Activated CD4-positive, alpha-beta T cell treated with anti-CD3 and anti-CD28 coated beads, Interleukin-2, amount 50 U/mL, for 24 hours (primary cell): ENCODE measurements at regions not wholly inside any gene's neighbourhood (a gene's known extent, or its start where the extent isn't known, plus 50 kb on each side); places are given as distances from the start of the nearest gene placed in this dataset.

Experiments
- DNase-seq, 2 donors: peaks; one replicate each; pipeline ENCODE4 v3.0.0-alpha.2; 2020; ENCODE audit warnings: low read depth in 1 of 2, low spot score in 1 of 2

GRCh38 chr20:39294137-39294725 lies 332.1 kb downstream of the DHX35 start:
- no peak for DNase-seq

GRCh38 chr20:39292193-39292736 lies 330.1 kb downstream of the DHX35 start:
- DNase-seq: no peak

- DNase-seq: no peak
Observed at GRCh38 chr20:39291301-39291700, 329.2 kb downstream of the DHX35 start.

- no peak for DNase-seq
Observed at GRCh38 chr20:39290575-39290974, 328.4 kb downstream of the DHX35 start.

GRCh38 chr20:39289831-39290230 lies 327.7 kb downstream of the DHX35 start:
- no peak for DNase-seq

- no peak for DNase-seq
Observed at GRCh38 chr20:39289316-39289715, 327.2 kb downstream of the DHX35 start.

- no peak for DNase-seq
Observed at GRCh38 chr20:39283464-39283863, 321.3 kb downstream of the DHX35 start.

GRCh38 chr20:39282619-39283092 lies 320.5 kb downstream of the DHX35 start:
- no peak for DNase-seq

- no peak for DNase-seq
Observed at GRCh38 chr20:39280875-39281274, 318.7 kb downstream of the DHX35 start.

- no peak for DNase-seq
Observed at GRCh38 chr20:39278230-39278788, 316.2 kb downstream of the DHX35 start.

GRCh38 chr20:39277185-39277584 lies 315.0 kb downstream of the DHX35 start:
- no peak for DNase-seq

- DNase-seq: no peak
Observed at GRCh38 chr20:39270837-39271604, 308.9 kb downstream of the DHX35 start.

GRCh38 chr20:39269493-39270217 lies 307.5 kb downstream of the DHX35 start:
- DNase-seq: no peak

- peak in 1 of 2 donors; percentile 13 for DNase-seq
Observed at GRCh38 chr20:39268981-39269461, 306.9 kb downstream of the DHX35 start.

- no peak for DNase-seq
Observed at GRCh38 chr20:39268491-39268951, 306.4 kb downstream of the DHX35 start.

GRCh38 chr20:39266989-39267388 lies 304.8 kb downstream of the DHX35 start:
- no peak for DNase-seq

GRCh38 chr20:39264506-39265172 lies 302.5 kb downstream of the DHX35 start:
- peak; percentile 8 to 14 for DNase-seq

GRCh38 chr20:39263076-39263475 lies 300.9 kb downstream of the DHX35 start:
- DNase-seq: no peak

- DNase-seq: no peak
Observed at GRCh38 chr20:39259808-39260207, 297.7 kb downstream of the DHX35 start.

GRCh38 chr20:39259010-39259803 lies 297.1 kb downstream of the DHX35 start:
- DNase-seq: no peak
